Ramos (cell line): ENCODE measurements at regions not wholly inside any gene's neighbourhood (a gene's known extent, or its start where the extent isn't known, plus 50 kb on each side); places are given as distances from the start of the nearest gene placed in this dataset.
"Not testable (repeated sequence)": the region's sequence is repeated elsewhere in the genome, so short reads cannot be mapped to it uniquely, and the experiment has no call there.

Source experiments
- in situ Hi-C: fragments of 300-500 bp; cut with MboI; formaldehyde crosslinking; loops from one replicate; pipeline ENCODE4 v1.14.3; 2022; ENCODE audit warnings: low sequenced_read_pairs; ENCODE audit not compliant: unreplicated experiment

DNA sequence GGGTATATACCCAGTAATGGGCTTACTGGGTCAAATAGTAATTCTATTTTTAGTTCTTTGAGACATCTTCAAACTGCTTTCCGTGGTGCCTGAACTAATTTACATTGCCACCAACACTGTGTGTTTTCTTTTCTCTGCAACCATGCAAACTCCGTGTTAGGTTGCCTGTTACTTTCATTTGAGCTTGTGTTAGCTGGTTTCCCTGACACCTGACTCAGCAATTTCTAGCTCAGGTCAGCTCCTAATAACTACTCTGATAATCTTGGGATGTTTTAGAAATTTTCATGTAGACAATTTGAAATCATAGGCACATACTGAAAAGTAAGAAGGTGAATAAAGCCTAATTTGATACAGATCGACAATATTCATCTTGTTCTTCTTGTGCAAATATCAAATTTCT, 132.3 kb downstream of the ADCYAP1 start:
- in situ Hi-C loops, result no loop called here

DNA sequence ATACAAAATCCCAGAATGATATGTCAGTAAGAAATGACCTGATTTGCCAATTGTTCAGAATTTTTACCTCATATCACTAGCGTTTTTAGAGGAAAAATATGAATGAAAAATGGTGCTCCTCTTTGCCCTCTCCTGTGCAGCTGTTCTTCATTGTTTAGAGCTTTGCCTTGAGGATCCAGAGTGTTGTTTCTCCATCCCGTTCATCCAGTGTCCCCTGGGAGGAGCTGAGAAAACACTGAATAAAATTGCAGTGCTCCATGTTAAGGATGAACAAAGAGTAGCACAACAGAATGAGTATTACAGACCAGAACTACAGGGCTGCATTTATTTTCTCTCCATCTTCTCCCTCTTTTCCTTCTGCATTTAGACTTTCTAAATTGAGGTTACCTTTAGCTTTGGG, 133.1 kb downstream of the ADCYAP1 start:
- in situ Hi-C loops, result no loop called here

DNA sequence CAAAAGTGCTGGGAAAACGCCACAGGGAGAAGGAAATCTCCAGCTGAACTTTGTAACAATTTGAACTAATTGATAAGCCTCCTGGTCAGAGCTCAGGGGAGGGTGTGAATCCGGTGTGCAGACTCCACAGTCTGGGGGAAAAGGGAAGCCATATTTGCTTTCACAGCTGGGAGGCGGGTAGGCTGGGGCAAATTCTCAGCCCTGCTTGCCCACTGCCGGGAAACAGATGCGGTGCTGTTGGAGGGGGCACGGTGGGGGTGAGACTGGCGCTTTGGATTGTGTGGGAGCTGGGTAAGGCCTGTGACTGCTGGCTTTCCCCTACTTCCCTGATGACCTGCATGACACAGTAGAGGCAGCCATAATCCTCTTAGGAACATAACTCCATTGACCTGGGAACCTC, 134.8 kb downstream of the ADCYAP1 start:
- in situ Hi-C loops, result no loop called here

- in situ Hi-C loops, result not testable (repeated sequence)
Measured at GRCh38 chr18:1043039-1043438, 138.4 kb downstream of the ADCYAP1 start.

- in situ Hi-C loops, result no loop called here
Measured at GRCh38 chr18:1045658-1046057, 141.0 kb downstream of the ADCYAP1 start.

GRCh38 chr18:1047406-1047805, 142.7 kb downstream of the ADCYAP1 start:
- in situ Hi-C loops, result no loop called here

GRCh38 chr18:1048032-1048431, 143.4 kb downstream of the ADCYAP1 start:
- in situ Hi-C loops, result no loop called here

- in situ Hi-C loops, result no loop called here
Measured at GRCh38 chr18:1049173-1049572, 144.5 kb downstream of the ADCYAP1 start.

GRCh38 chr18:1050012-1050657, 145.5 kb downstream of the ADCYAP1 start:
- in situ Hi-C loops, result no loop called here

DNA sequence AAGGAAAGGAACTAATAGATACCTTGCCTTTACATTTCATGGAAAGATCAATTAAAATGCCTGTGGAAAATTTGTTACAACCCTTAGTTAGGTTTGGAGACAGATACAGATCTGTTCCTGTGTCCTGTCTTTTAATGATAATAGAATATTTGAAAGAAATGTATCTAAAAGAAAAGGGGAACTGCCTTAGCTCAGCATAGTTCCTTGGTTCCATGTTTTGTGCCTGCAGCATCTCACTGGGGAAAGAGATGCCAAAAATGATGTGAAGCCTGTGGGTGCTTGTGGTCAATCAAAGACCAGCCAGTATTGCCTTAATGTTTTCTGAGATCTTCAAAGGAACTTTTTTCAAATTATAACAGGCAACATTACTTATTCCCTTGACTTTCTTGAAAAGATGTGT, 147.6 kb downstream of the ADCYAP1 start:
- in situ Hi-C loops, result no loop called here

DNA sequence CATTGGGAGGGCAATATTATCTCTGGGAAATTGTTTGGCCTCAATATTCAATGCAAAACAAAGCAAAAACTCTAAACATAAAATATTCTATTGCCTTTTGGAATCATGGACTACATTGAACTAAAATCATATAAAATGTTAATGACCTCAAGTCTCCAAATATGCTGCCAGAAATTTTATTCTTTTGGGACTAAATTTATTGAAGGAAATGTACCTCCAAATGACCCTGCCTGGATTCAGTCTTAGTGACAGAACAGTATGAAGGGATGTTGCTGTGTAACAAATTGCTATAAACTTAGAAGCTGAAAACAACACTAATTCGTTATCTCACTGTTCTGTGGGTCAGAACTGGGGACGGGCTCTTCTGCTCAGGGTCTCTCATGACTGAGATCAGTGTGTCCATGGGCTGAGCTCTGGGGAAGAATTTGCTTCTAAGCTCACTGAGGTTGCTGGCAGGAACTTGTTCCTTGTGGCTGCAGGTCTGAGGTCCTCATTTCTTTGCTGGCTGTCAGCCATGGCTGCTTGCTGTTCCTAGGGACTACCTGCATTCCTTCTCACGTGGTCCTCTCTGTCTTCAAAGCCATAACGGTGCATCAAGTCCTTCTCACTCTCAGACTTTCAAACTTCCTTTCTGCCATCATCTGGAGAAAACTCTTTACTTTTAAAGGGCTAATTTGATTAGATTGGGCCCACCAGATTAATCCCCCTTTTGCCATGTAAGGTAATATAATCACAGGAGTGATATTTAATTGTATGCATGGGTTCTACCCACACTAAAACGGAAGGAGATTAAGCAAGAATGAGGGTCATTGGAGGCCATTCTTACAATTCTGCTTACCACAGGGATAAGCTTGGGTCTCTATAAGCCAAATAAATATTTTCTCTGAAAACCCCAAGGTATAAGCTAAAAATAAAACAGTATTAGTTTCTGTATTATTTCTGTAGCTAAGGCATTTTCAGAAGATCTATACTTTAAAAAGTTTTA, 149.0 kb downstream of the ADCYAP1 start:
- in situ Hi-C loops, result no loop called here

- in situ Hi-C loops, result no loop called here
Measured at GRCh38 chr18:1056404-1056803, 151.7 kb downstream of the ADCYAP1 start.

GRCh38 chr18:1057367-1057766, 152.7 kb downstream of the ADCYAP1 start:
- in situ Hi-C loops, result no loop called here

DNA sequence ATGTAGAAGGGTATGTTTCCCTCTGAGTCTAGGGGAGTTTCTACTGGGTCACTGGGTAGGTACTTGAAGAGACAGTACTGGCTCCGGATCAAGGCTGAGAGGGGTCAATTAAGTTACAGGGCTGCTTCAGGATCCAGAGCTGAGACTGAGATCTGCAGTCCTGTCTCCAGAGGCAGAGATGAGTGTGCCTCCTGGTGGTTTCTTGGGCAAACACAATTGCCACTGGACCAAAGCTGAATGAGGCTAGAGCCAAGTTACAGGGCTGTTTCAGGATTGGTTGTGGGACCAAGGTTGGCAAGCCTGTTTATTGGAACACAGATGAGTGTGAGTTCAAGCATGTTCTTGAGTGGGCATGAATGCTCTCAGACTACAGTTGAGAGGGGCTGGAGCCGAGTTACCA, 157.9 kb downstream of the ADCYAP1 start:
- in situ Hi-C loops, result no loop called here

- in situ Hi-C loops, result no loop called here
Measured at GRCh38 chr18:1075322-1075721, 170.7 kb downstream of the ADCYAP1 start.

GRCh38 chr18:1075876-1076275, 171.2 kb downstream of the ADCYAP1 start:
- in situ Hi-C loops, result no loop called here

- in situ Hi-C loops, result no loop called here
Measured at GRCh38 chr18:1078301-1078700, 173.6 kb downstream of the ADCYAP1 start.

DNA sequence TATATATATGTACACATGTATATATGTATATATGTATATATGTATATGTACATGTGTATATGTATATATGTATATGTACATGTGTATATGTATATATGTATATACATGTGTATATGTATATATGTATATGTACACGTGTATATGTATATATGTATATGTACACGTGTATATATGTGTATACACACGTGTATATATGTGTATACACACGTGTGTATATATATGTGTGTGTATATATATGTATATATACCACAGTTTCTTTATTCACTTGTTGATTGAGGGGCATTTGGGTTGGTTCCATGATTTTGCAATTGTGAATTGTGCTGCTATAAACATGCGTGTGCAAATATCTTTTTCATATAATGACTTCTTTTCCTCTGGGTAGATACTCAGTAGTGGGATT, 179.0 kb downstream of the ADCYAP1 start:
- in situ Hi-C loops, result not testable (repeated sequence)

GRCh38 chr18:1090758-1091157, 186.1 kb downstream of the ADCYAP1 start:
- in situ Hi-C loops, result no loop called here

DNA sequence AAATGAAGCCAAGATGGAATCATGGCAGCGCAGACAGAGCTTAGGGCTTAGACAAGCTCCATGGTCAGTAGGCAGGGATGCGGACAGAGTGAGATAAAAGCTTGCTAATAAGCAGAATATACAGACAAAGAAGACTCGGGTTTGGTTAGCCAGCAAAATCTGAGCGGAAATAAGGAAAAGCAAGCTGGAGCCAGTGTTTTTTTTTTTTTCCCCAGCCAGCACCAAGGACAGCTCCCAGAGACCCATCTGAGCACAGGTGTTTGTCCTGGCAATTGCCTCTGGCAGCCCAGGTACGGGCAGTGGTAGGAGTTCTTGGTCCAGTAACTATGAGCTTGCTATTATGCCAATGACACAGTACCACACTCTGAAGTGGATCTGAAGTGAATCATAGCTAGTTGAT, 187.6 kb downstream of the ADCYAP1 start:
- in situ Hi-C loops, result no loop called here

DNA sequence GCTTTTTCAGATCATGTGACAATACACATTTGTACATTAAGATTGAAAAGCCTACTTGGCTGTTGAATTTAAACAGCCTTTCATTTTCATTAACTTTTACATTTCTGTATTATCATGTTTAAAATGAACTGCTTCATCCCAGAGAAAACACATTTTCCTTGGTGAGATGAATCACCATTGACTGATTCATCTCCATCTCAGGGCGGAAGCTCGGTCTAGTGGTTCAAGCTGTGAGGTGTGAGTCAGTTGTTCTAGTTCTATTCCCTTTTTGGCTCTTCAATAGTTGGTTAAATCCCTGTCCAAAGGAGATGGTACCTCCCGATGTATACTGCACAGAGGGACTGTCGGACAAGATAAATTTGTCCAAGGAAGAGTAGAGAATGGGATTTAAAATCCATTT, 189.7 kb downstream of the ADCYAP1 start:
- in situ Hi-C loops, result no loop called here
